ENCODE measurements at regions not wholly inside any gene's neighbourhood (a gene's known extent, or its start where the extent isn't known, plus 50 kb on each side); places are given as distances from the start of the nearest gene placed in this dataset.

DNA sequence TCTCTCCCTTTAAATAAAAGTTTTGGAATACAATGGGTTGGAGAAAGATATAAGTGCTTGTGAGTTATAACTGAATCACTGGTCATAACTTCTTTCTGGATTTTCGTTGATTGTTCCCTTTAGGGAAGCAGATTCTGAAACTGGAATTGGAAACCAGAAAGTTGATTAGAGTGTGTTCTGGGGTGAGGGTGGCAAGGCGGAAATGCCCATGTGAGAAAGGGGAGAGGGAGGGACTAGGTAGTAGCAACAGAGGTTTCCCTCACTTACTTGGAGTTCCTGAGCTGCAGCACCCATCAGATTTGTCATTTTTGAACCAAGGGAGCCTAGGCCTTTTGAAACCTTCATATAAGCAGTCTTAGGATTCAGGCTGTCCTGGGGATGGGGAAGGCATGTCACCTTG lies 453.4 kb downstream of the KCNJ3 start:
- no peaks in the 10 kb centered on the region for H3F3A ChIP-seq (ENCODE audit: low read depth)
- H3K36me3 ChIP-seq (ENCODE audit: insufficient read depth, low read length), result no peaks in the 10 kb centered on the region
- H3K4me1 ChIP-seq (ENCODE audit: insufficient read depth, low read length, poor library complexity, severe bottlenecking), result no peaks in the 10 kb centered on the region
- no peak overlapping the region for H2AFZ ChIP-seq (ENCODE audit: low read length)
- no peak for TF ChIP-seq EZH2phosphoT487 (IDR thresholded peaks at IDR 0.05; ENCODE audit: borderline replicate concordance)
- TF ChIP-seq, protein P1, sequence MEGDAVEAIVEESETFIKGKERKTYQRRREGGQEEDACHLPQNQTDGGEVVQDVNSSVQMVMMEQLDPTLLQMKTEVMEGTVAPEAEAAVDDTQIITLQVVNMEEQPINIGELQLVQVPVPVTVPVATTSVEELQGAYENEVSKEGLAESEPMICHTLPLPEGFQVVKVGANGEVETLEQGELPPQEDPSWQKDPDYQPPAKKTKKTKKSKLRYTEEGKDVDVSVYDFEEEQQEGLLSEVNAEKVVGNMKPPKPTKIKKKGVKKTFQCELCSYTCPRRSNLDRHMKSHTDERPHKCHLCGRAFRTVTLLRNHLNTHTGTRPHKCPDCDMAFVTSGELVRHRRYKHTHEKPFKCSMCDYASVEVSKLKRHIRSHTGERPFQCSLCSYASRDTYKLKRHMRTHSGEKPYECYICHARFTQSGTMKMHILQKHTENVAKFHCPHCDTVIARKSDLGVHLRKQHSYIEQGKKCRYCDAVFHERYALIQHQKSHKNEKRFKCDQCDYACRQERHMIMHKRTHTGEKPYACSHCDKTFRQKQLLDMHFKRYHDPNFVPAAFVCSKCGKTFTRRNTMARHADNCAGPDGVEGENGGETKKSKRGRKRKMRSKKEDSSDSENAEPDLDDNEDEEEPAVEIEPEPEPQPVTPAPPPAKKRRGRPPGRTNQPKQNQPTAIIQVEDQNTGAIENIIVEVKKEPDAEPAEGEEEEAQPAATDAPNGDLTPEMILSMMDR (conservative IDR thresholded peaks at IDR 0.05; ENCODE audit: low read length), result no peak
- no peaks in the 10 kb centered on the region for H3K9me3 ChIP-seq (ENCODE audit: insufficient read depth, low read depth, low read length)
- no peaks in the 10 kb centered on the region for H3K27me3 ChIP-seq (ENCODE audit: insufficient read depth, low read length, poor library complexity, severe bottlenecking)
- H3K9me2 ChIP-seq (replicated peaks; ENCODE audit: low read depth, low read length), result no peaks in the 10 kb centered on the region
- no peak overlapping the region for H3K9ac ChIP-seq (ENCODE audit: low read depth, low read length, poor library complexity, severe bottlenecking)
- no peaks in the 10 kb centered on the region for H4K20me1 ChIP-seq (ENCODE audit: insufficient read depth, low read length, poor library complexity, severe bottlenecking)
- no peak overlapping the region for H3K4me3 ChIP-seq (ENCODE audit: low read length, poor library complexity, severe bottlenecking)
- no peak overlapping the region for H3K4me2 ChIP-seq (ENCODE audit: low read depth, low read length, poor library complexity, severe bottlenecking)
- no peaks in the 10 kb centered on the region for H3K79me2 ChIP-seq (ENCODE audit: insufficient read depth, low read length)

DNA sequence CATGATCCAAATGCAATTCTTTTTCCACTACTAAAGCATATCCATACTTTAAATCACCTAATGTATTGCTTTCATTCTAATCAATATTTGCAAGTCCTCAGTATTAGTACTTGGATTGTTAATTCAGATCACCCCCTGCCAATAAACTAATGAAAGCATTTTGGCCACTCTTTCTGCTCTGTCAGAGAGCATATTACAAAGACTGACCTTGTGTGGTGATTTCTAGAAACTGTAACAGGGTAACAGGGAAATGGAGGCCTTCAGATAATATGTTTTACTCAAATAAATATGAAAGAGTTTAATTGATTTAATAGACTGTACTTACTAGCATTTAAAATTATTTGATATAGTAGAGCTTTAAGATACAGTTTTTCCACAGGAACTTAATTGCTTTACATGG lies 453.0 kb downstream of the KCNJ3 start:
- no peak overlapping the region for H3K4me2 ChIP-seq (ENCODE audit: low read depth, low read length, poor library complexity, severe bottlenecking)
- H3K4me3 ChIP-seq (ENCODE audit: low read length, poor library complexity, severe bottlenecking), result no peak overlapping the region
- TF ChIP-seq, protein P1 (conservative IDR thresholded peaks at IDR 0.05; ENCODE audit: low read length), result no peak
- TF ChIP-seq EZH2phosphoT487 (IDR thresholded peaks at IDR 0.05; ENCODE audit: borderline replicate concordance), result no peak
- H3K9me3 ChIP-seq (ENCODE audit: insufficient read depth, low read depth, low read length), result no peaks in the 10 kb centered on the region
- H3K4me1 ChIP-seq (ENCODE audit: insufficient read depth, low read length, poor library complexity, severe bottlenecking), result no peaks in the 10 kb centered on the region
- no peaks in the 10 kb centered on the region for H4K20me1 ChIP-seq (ENCODE audit: insufficient read depth, low read length, poor library complexity, severe bottlenecking)
- no peaks in the 10 kb centered on the region for H3K79me2 ChIP-seq (ENCODE audit: insufficient read depth, low read length)
- H3K36me3 ChIP-seq (ENCODE audit: insufficient read depth, low read length), result no peaks in the 10 kb centered on the region
- no peak overlapping the region for H2AFZ ChIP-seq (ENCODE audit: low read length)
- H3K27me3 ChIP-seq (ENCODE audit: insufficient read depth, low read length, poor library complexity, severe bottlenecking), result no peaks in the 10 kb centered on the region
- no peak overlapping the region for H3K9ac ChIP-seq (ENCODE audit: low read depth, low read length, poor library complexity, severe bottlenecking)
- H3K9me2 ChIP-seq (replicated peaks; ENCODE audit: low read depth, low read length), result no peaks in the 10 kb centered on the region
- no peaks in the 10 kb centered on the region for H3F3A ChIP-seq (ENCODE audit: low read depth)

- Histone ChIP-seq H3K9me3 (ENCODE audit: insufficient read depth, low read depth, low read length) (no peaks in the 10 kb centered on the region), H3K4me1 (ENCODE audit: insufficient read depth, low read length, poor library complexity, severe bottlenecking) (peaks cover 23% of the 10 kb centered on the region), H4K20me1 (ENCODE audit: insufficient read depth, low read length, poor library complexity, severe bottlenecking) (no peaks in the 10 kb centered on the region), H3K79me2 (ENCODE audit: insufficient read depth, low read length) (no peaks in the 10 kb centered on the region), H3K9me2 (replicated peaks; ENCODE audit: low read depth, low read length) (no peaks in the 10 kb centered on the region), H3K9ac (ENCODE audit: low read depth, low read length, poor library complexity, severe bottlenecking) (peak overlapping the region; percentile 21), H3K27me3 (ENCODE audit: insufficient read depth, low read length, poor library complexity, severe bottlenecking) (no peaks in the 10 kb centered on the region), H2AFZ (ENCODE audit: low read length) (no peak overlapping the region), H3K4me2 (ENCODE audit: low read depth, low read length, poor library complexity, severe bottlenecking) (peak overlapping the region; percentile 49), H3F3A (ENCODE audit: low read depth) (no peaks in the 10 kb centered on the region), H3K4me3 (ENCODE audit: low read length, poor library complexity, severe bottlenecking) (peak overlapping the region; percentile 54), H3K36me3 (ENCODE audit: insufficient read depth, low read length) (no peaks in the 10 kb centered on the region)
- TF ChIP-seq EZH2phosphoT487 (IDR thresholded peaks at IDR 0.05; ENCODE audit: borderline replicate concordance), result no peak
- TF ChIP-seq, protein P1 (conservative IDR thresholded peaks at IDR 0.05; ENCODE audit: low read length), result no peak
These were observed 447.3 kb downstream of the KCNJ3 start for GRCh38 chr2:155145758-155146229.
